ENCODE measurements at regions not wholly inside any gene's neighbourhood (a gene's known extent, or its start where the extent isn't known, plus 50 kb on each side); places are given as distances from the start of the nearest gene placed in this dataset.

DNA sequence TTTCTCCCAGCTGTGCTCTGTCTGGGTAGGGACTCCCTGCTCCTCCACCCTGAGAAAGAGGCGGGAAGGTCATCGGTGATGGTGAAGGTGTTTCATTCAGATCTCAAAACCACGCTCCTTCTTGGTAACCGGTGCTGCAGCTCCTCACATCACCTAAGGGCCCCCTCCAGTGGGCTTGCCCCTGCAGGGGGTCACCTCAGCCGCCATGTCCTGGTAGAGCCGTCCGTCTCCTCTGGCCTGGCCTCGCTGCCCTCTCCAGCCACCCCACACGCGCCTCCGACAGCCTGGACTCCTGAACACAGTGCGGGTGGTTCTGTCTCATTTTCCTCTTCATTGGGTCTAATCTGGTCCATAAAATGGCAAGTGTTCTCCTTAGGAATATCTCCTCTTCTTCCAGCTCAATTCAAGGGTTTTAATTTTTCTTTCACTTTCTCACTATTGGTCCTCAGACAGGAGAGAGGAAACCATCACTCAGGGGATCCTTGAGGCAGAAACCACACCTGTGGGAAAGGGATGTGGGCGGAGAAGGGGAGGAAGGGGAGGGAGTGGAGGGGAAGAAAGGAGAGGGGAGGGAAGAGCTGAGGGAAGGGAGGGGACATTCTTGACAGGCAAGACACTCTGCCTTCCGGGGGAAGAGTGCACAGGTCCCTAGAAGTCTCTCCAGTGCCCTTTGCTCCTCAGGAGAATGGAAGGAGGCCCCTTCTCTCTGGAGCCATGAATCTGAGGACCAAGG, 1338.4 kb downstream of the TBC1D22A start:
- TF ChIP-seq, protein P1, sequence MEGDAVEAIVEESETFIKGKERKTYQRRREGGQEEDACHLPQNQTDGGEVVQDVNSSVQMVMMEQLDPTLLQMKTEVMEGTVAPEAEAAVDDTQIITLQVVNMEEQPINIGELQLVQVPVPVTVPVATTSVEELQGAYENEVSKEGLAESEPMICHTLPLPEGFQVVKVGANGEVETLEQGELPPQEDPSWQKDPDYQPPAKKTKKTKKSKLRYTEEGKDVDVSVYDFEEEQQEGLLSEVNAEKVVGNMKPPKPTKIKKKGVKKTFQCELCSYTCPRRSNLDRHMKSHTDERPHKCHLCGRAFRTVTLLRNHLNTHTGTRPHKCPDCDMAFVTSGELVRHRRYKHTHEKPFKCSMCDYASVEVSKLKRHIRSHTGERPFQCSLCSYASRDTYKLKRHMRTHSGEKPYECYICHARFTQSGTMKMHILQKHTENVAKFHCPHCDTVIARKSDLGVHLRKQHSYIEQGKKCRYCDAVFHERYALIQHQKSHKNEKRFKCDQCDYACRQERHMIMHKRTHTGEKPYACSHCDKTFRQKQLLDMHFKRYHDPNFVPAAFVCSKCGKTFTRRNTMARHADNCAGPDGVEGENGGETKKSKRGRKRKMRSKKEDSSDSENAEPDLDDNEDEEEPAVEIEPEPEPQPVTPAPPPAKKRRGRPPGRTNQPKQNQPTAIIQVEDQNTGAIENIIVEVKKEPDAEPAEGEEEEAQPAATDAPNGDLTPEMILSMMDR (IDR thresholded peaks at IDR 0.05; ENCODE audit: insufficient read depth, low read depth, low read length, missing control alignments) = no peak
- no peak overlapping the region for H3K4me3 ChIP-seq (ENCODE audit: low read length)
- no peak for DNase-seq (ENCODE audit: low read depth)

DNA sequence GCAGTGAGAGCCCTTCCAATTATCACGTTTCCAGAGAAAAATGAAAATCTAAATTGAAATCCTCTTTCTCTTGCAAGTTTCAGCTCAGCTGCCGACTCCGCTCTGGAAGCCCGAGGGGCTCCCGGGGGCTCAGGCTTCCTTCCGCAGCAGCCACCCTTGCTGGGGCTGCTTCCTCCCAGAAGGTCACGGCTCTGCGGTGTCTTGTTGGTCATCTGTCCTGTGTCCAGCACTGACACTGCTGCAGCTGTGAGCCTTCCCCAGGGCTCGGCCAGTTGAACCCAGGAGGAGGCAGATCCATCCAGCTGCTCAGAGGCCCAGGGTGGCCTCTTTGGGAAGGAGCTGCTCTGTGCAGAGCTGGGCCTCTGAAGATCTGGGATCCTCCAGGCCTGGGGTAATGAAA, 1337.2 kb downstream of the TBC1D22A start:
- DNase-seq (ENCODE audit: low read depth) = no peak
- no peak overlapping the region for H3K4me3 ChIP-seq (ENCODE audit: low read length)
- TF ChIP-seq, protein P1 (IDR thresholded peaks at IDR 0.05; ENCODE audit: insufficient read depth, low read depth, low read length, missing control alignments) = no peak

DNA sequence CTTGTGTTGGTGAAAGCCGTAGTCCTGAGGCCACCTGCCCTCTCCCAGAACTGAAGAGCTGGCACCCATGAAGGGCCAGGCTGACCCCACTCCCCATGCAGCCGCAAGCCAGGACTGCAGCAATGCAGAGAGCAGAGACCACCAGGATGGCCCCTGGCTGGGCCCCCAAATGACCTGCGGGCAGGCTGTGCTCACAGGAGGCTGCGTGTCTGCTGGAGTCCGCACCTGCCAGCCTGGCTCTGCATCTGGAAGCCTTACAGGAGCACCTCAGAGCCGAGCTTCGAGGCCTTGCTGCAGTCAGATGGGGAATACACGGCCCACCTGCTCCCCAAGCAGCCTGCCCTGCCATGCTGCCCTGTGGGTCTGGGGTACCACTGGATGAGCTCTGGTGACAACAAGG, 1336.8 kb downstream of the TBC1D22A start:
- DNase-seq (ENCODE audit: low read depth) = no peak
- no peak overlapping the region for H3K4me3 ChIP-seq (ENCODE audit: low read length)
- TF ChIP-seq, protein P1 (IDR thresholded peaks at IDR 0.05; ENCODE audit: insufficient read depth, low read depth, low read length, missing control alignments) = no peak

DNA sequence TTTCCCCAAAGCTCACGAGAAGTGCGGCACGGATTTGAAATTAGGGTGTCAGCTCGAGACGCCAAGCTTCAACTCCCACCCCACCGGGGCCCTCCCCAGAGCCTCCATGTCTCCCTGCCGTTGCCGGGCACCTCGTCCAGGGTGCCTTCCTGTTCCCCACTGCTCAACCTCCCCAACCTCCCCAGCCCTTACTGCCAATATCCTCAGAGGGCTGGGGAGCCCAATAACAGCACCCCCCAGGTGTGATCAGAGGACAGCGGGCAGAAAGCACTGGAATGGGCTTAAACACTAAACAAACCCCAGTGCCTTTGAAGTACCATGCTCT, 1336.4 kb downstream of the TBC1D22A start:
- TF ChIP-seq, protein P1 (IDR thresholded peaks at IDR 0.05; ENCODE audit: insufficient read depth, low read depth, low read length, missing control alignments) = no peak
- DNase-seq (ENCODE audit: low read depth) = no peak
- no peak overlapping the region for H3K4me3 ChIP-seq (ENCODE audit: low read length)

DNA sequence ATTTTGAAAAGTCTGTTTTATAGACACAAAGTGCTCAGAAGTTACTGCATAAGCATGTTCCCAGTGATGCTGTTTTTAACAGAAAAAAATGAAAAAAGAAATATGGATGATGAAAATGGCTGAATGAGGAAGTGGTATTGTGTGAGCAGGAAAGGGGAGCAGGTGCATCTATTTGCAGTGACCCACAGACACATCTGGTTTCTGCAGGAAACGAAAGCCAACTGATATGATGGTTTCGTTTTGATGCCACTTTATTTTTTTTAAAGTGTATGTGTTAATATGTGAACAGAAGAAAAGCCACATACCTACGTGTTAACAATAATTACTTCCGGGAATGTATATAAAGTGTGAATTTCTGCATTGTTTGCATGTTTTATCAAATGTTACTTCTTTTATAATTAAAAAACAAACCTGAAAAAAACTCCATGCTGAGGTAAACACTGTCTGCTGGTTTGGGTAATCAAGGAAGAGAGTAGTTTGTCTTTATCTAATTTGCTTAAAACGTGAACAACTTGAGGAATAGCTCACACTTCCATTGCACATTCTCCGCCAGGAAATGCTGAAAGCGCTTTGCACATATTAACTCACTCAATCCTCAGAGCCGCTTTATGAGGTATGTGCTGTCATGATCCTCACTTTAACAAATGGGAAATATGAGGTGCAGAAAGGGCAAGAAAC, 1335.9 kb downstream of the TBC1D22A start:
- no peak for DNase-seq (ENCODE audit: low read depth)
- TF ChIP-seq, protein P1 (IDR thresholded peaks at IDR 0.05; ENCODE audit: insufficient read depth, low read depth, low read length, missing control alignments) = no peak
- no peak overlapping the region for H3K4me3 ChIP-seq (ENCODE audit: low read length)

DNA sequence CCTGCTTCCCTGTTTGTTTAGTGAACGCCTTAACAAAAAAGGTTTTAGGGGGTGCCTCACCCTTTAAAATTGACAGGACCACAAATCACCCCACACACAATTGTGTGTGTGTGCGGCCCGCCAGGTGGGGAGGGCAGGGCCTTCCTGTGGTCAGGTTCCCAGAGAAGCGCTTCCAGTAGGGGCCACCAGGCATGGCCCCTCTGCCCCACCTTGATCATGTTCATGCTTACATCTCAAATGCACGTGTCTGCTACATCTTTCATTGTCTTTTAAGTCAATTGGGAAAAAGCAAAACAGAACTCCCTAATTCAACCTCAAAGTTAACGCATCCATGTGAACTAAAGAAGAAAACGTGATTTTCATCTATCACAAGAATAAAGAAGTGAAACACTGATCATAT, 1335.3 kb downstream of the TBC1D22A start:
- no peak for DNase-seq (ENCODE audit: low read depth)
- no peak overlapping the region for H3K4me3 ChIP-seq (ENCODE audit: low read length)
- TF ChIP-seq, protein P1 (IDR thresholded peaks at IDR 0.05; ENCODE audit: insufficient read depth, low read depth, low read length, missing control alignments) = no peak

All from epithelial cell of esophagus (primary cell).